HS-5 (cell line): ENCODE measurements at regions not wholly inside any gene's neighbourhood (a gene's known extent, or its start where the extent isn't known, plus 50 kb on each side); places are given as distances from the start of the nearest gene placed in this dataset.
"Not testable (repeated sequence)": the region's sequence is repeated elsewhere in the genome, so short reads cannot be mapped to it uniquely, and the experiment has no call there.

Source experiments
- DNase-seq: peaks from one replicate; pipeline ENCODE4 v3.0.0-alpha.2; 2012; ENCODE audit warnings: low read depth

GRCh38 chr6:21918666-21919065, 325.1 kb downstream of the SOX4 start:
- no peak for DNase-seq

- DNase-seq, result no peak
Measured at GRCh38 chr6:21922086-21922485, 328.5 kb downstream of the SOX4 start.

- DNase-seq, result no peak
Measured at GRCh38 chr6:21924002-21924401, 330.5 kb downstream of the SOX4 start.

- no peak for DNase-seq
Measured at GRCh38 chr6:21928827-21929226, 335.3 kb downstream of the SOX4 start.

GRCh38 chr6:21931641-21932335, 338.2 kb downstream of the SOX4 start:
- DNase-seq, result no peak

GRCh38 chr6:21933351-21933750, 339.8 kb downstream of the SOX4 start:
- no peak for DNase-seq

GRCh38 chr6:21935142-21935541, 341.6 kb downstream of the SOX4 start:
- no peak for DNase-seq

- DNase-seq, result peak; percentile 58
Measured at GRCh38 chr6:21935561-21936028, 342.0 kb downstream of the SOX4 start.

GRCh38 chr6:21937466-21937865, 343.9 kb downstream of the SOX4 start:
- DNase-seq, result no peak

GRCh38 chr6:21939066-21939465, 345.5 kb downstream of the SOX4 start:
- DNase-seq, result not testable (repeated sequence)

- DNase-seq, result no peak
Measured at GRCh38 chr6:21941926-21942325, 348.4 kb downstream of the SOX4 start.

- DNase-seq, result no peak
Measured at GRCh38 chr6:21942897-21943296, 349.3 kb downstream of the SOX4 start.

- DNase-seq, result peak; percentile 91
Measured at GRCh38 chr6:21946298-21946783, 350.5 kb downstream of the PRL start.

- not testable (repeated sequence) for DNase-seq
Measured at GRCh38 chr6:21947227-21947626, 349.6 kb downstream of the PRL start.

GRCh38 chr6:21947731-21948386, 349.0 kb downstream of the PRL start:
- DNase-seq, result no peak

- DNase-seq, result no peak
Measured at GRCh38 chr6:21949211-21949801, 347.5 kb downstream of the PRL start.

GRCh38 chr6:21952367-21952766, 344.5 kb downstream of the PRL start:
- no peak for DNase-seq

- no peak for DNase-seq
Measured at GRCh38 chr6:21953831-21954801, 342.7 kb downstream of the PRL start.

- DNase-seq, result no peak
Measured at GRCh38 chr6:21955053-21955595, 341.7 kb downstream of the PRL start.

- no peak for DNase-seq
Measured at GRCh38 chr6:21955951-21956350, 340.9 kb downstream of the PRL start.

GRCh38 chr6:21958428-21958827, 338.4 kb downstream of the PRL start:
- DNase-seq, result no peak

GRCh38 chr6:21961226-21961625, 335.6 kb downstream of the PRL start:
- DNase-seq, result no peak
